SK-N-SH (cell line): ENCODE measurements at regions not wholly inside any gene's neighbourhood (a gene's known extent, or its start where the extent isn't known, plus 50 kb on each side); places are given as distances from the start of the nearest gene placed in this dataset.

Experiments
- CTCF ChIP-seq: fragments of 200-600 bp; sonication (generic); IDR thresholded peaks from 2 replicates; pipeline ENCODE4 v1.6.1; 2017; ENCODE audit warnings: antibody characterized with exemption, mild to moderate bottlenecking, moderate library complexity
- ELF1 ChIP-seq: IDR thresholded peaks from 2 replicates; pipeline ENCODE4 v1.4.0; 2012
- EP300 ChIP-seq, 2 experiments: IDR thresholded peaks; 2 replicates each; pipeline versions ENCODE4 v1.4.0 to v1.6.1; 2012; ENCODE audit warnings: borderline replicate concordance in 1 of 2, low read depth in 1 of 2, low read length in 1 of 2
- FOXM1 ChIP-seq: IDR thresholded peaks from 2 replicates; pipeline ENCODE4 v1.4.0; 2012; ENCODE audit warnings: low read depth, mild to moderate bottlenecking
- RXRA ChIP-seq: IDR thresholded peaks from 2 replicates; pipeline ENCODE4 v1.4.0; 2012; ENCODE audit warnings: low read depth, mild to moderate bottlenecking, borderline replicate concordance
- SIN3A ChIP-seq: IDR thresholded peaks from 2 replicates; pipeline ENCODE4 v1.6.1; 2012; ENCODE audit warnings: low read depth, mild to moderate bottlenecking, low read length, moderate library complexity, borderline replicate concordance
- USF2 ChIP-seq: fragments of 150-350 bp; IDR thresholded peaks from 2 replicates; pipeline ENCODE4 v1.6.1; 2017; ENCODE audit warnings: antibody characterized with exemption, low read length, low read depth, borderline replicate concordance

GRCh38 chr3:29141918-29142275 is 139.0 kb upstream of the RBMS3 start:
- no peak for TF ChIP-seq CTCF
- TF ChIP-seq FOXM1, result no peak
- TF ChIP-seq USF2, result no peak
- no peak for TF ChIP-seq SIN3A
- TF ChIP-seq ELF1, result no peak
- TF ChIP-seq RXRA, result no peak
- no peak for TF ChIP-seq EP300 (IDR thresholded peaks at IDR 0.05; ENCODE audit: borderline replicate concordance in 1 of 2, low read depth in 1 of 2, low read length in 1 of 2)
